ENCODE measurements at regions not wholly inside any gene's neighbourhood (a gene's known extent, or its start where the extent isn't known, plus 50 kb on each side); places are given as distances from the start of the nearest gene placed in this dataset.

GRCh38 chr21:28239340-28239739 lies 753.3 kb downstream of the LTN1 start:
- TF ChIP-seq Cebpa-rat (IDR thresholded peaks at IDR 0.05), result no peak
- Histone ChIP-seq H3K36me3 (no peaks in the 10 kb centered on the region), H3K9ac (no peak overlapping the region), H3K4me1 (no peaks in the 10 kb centered on the region), H3K27me3 (no peaks in the 10 kb centered on the region), H4K20me1 (no peaks in the 10 kb centered on the region), H3K9me3 (no peaks in the 10 kb centered on the region), H3K4me3 (no peak overlapping the region), H3K4me2 (no peak overlapping the region), H3K27ac (no peak overlapping the region)

DNA sequence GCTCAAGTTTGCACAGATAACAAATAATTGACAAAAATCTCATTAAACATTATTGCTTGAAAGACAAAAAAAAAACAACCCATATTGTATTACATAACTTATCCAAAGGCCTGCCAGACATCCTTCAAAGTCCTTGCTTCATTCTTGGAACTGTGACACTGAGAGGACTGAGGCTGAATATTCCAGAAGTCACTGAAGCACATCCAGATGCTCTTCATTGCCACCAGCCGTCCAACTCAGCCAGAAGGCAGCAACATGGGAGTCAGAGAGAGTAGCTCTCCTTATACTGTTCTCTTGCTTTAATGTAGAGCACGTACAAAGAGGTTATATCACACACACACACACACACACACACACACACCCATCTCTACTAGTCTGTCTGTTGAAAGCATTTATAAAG lies 755.0 kb downstream of the LTN1 start:
- H3K4me3 ChIP-seq, result no peak overlapping the region
- H3K27me3 ChIP-seq, result no peaks in the 10 kb centered on the region
- no peaks in the 10 kb centered on the region for H3K36me3 ChIP-seq
- H3K27ac ChIP-seq, result no peak overlapping the region
- no peaks in the 10 kb centered on the region for H4K20me1 ChIP-seq
- no peaks in the 10 kb centered on the region for H3K4me1 ChIP-seq
- no peak overlapping the region for H3K4me2 ChIP-seq
- TF ChIP-seq Cebpa-rat (IDR thresholded peaks at IDR 0.05), result no peak
- H3K9me3 ChIP-seq, result no peaks in the 10 kb centered on the region
- no peak overlapping the region for H3K9ac ChIP-seq

DNA sequence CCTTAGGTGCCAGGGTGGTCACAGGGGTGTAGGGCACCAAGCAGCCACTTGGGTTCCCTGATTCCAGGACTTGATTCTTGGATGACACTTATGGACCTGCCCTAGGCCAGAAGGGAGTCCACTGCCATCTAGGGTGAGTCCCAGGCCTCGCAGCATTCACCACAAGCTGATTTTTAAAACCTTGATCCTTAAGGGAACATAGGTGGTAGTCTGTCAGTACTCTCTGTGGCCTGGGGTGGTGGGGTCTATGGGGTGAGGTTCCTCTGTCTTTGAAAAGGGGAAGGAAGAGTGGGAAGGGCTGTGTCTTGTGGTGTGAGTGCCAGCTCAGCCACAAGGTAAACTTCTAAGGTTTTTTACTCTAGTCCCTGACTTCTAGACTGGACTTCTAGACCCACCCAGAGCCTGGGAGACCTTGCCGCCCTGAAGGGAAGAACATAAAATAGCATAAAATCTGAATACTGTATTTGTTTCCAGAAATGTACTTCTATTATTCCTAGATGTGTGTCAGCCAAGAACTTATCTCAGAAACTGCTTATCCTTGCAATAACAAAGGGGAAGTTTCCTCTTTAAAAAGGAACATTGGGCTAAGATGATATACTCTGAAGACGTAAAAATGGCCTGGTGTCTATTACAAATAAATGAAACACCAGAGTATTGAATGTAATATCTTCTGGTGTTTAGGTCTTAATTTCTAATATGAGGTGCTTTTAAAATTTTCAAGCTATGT lies 757.3 kb downstream of the LTN1 start:
- H3K4me3 ChIP-seq, result no peak overlapping the region
- no peaks in the 10 kb centered on the region for H4K20me1 ChIP-seq
- no peaks in the 10 kb centered on the region for H3K4me1 ChIP-seq
- no peaks in the 10 kb centered on the region for H3K27me3 ChIP-seq
- no peaks in the 10 kb centered on the region for H3K9me3 ChIP-seq
- H3K27ac ChIP-seq, result no peak overlapping the region
- no peaks in the 10 kb centered on the region for H3K36me3 ChIP-seq
- no peak overlapping the region for H3K9ac ChIP-seq
- H3K4me2 ChIP-seq, result no peak overlapping the region
- TF ChIP-seq Cebpa-rat (IDR thresholded peaks at IDR 0.05), result no peak

DNA sequence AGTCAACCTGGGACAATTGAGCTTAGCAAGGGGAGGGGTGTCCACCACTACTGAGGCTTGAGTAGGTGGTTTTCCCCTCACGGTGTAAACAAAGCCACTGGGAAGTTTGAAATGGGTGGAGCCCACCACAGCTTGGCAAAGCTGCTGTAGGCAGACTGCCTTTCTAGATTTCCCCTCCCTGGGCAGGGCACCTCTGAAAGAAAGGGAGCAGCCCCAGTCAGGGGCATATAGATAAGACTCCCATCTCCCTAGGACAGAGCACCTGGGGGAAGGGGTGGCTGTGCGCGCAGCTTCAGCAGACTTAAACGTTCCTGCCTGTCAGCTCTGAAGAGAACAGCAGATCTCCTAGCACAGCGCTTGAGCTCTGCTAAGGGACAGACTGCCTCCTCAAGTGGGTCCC lies 758.4 kb downstream of the LTN1 start:
- no peak overlapping the region for H3K4me2 ChIP-seq
- no peak overlapping the region for H3K9ac ChIP-seq
- H3K9me3 ChIP-seq, result no peaks in the 10 kb centered on the region
- H3K4me1 ChIP-seq, result no peaks in the 10 kb centered on the region
- no peak overlapping the region for H3K27ac ChIP-seq
- no peak for TF ChIP-seq Cebpa-rat (IDR thresholded peaks at IDR 0.05)
- H4K20me1 ChIP-seq, result no peaks in the 10 kb centered on the region
- H3K4me3 ChIP-seq, result no peak overlapping the region
- H3K27me3 ChIP-seq, result no peaks in the 10 kb centered on the region
- no peaks in the 10 kb centered on the region for H3K36me3 ChIP-seq

- Histone ChIP-seq H3K27me3 (no peaks in the 10 kb centered on the region), H3K4me2 (no peak overlapping the region), H3K4me3 (no peak overlapping the region), H3K9ac (no peak overlapping the region), H4K20me1 (no peaks in the 10 kb centered on the region), H3K36me3 (no peaks in the 10 kb centered on the region), H3K27ac (no peak overlapping the region), H3K4me1 (no peaks in the 10 kb centered on the region), H3K9me3 (no peaks in the 10 kb centered on the region)
- TF ChIP-seq Cebpa-rat (IDR thresholded peaks at IDR 0.05), result peak; percentile 89
These were observed 759.0 kb downstream of the LTN1 start for GRCh38 chr21:28233536-28234220.

- Histone ChIP-seq H3K4me1 (no peaks in the 10 kb centered on the region), H3K4me3 (no peak overlapping the region), H3K27me3 (no peaks in the 10 kb centered on the region), H3K4me2 (no peak overlapping the region), H3K9me3 (no peaks in the 10 kb centered on the region), H3K9ac (no peak overlapping the region), H4K20me1 (no peaks in the 10 kb centered on the region), H3K36me3 (no peaks in the 10 kb centered on the region), H3K27ac (no peak overlapping the region)
- TF ChIP-seq Cebpa-rat (IDR thresholded peaks at IDR 0.05), result no peak
These were observed 762.1 kb downstream of the LTN1 start for GRCh38 chr21:28230559-28230958.

GRCh38 chr21:28229814-28230213 lies 762.9 kb downstream of the LTN1 start:
- no peak for TF ChIP-seq Cebpa-rat (IDR thresholded peaks at IDR 0.05)
- Histone ChIP-seq H3K27me3 (no peaks in the 10 kb centered on the region), H3K4me2 (no peak overlapping the region), H3K9me3 (no peaks in the 10 kb centered on the region), H4K20me1 (no peaks in the 10 kb centered on the region), H3K36me3 (no peaks in the 10 kb centered on the region), H3K4me1 (no peaks in the 10 kb centered on the region), H3K9ac (no peak overlapping the region), H3K4me3 (no peak overlapping the region), H3K27ac (no peak overlapping the region)

- Histone ChIP-seq H3K4me2 (no peak overlapping the region), H3K9ac (no peak overlapping the region), H3K27ac (no peak overlapping the region), H3K27me3 (no peaks in the 10 kb centered on the region), H3K9me3 (no peaks in the 10 kb centered on the region), H3K4me3 (no peak overlapping the region), H4K20me1 (no peaks in the 10 kb centered on the region), H3K4me1 (no peaks in the 10 kb centered on the region), H3K36me3 (no peaks in the 10 kb centered on the region)
- no peak for TF ChIP-seq Cebpa-rat (IDR thresholded peaks at IDR 0.05)
These were observed 764.1 kb downstream of the LTN1 start for GRCh38 chr21:28228636-28228995.

GRCh38 chr21:28227881-28228635 lies 764.6 kb downstream of the LTN1 start:
- Histone ChIP-seq H3K27me3 (no peaks in the 10 kb centered on the region), H3K36me3 (no peaks in the 10 kb centered on the region), H3K9me3 (no peaks in the 10 kb centered on the region), H3K4me3 (no peak overlapping the region), H3K4me2 (no peak overlapping the region), H4K20me1 (no peaks in the 10 kb centered on the region), H3K9ac (no peak overlapping the region), H3K27ac (no peak overlapping the region), H3K4me1 (no peaks in the 10 kb centered on the region)
- TF ChIP-seq Cebpa-rat (IDR thresholded peaks at IDR 0.05), result no peak

DNA sequence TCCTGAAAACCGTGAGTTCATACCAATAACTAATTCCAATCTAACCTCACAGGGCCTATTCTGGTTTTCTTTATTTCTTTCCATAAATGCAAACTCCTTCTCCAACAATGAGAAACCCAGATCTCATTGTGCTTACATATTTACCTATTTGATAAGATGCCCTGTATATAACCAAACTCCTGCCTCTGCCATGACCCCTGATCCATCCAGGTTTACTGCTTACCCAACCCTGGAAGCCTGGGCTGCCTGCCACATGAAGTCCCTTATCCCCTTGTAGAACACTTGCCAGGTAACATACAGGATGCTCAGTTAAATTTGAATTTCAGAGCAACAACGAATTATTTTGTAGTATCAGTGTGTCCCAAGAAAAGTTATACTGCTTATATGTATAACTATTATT lies 766.1 kb downstream of the LTN1 start:
- H3K36me3 ChIP-seq, result no peaks in the 10 kb centered on the region
- no peak overlapping the region for H3K9ac ChIP-seq
- H3K27ac ChIP-seq, result no peak overlapping the region
- no peak overlapping the region for H3K4me3 ChIP-seq
- no peaks in the 10 kb centered on the region for H3K4me1 ChIP-seq
- H4K20me1 ChIP-seq, result no peaks in the 10 kb centered on the region
- H3K9me3 ChIP-seq, result no peaks in the 10 kb centered on the region
- no peaks in the 10 kb centered on the region for H3K27me3 ChIP-seq
- no peak overlapping the region for H3K4me2 ChIP-seq
- TF ChIP-seq Cebpa-rat (IDR thresholded peaks at IDR 0.05), result no peak

Data from BLaER1 (cell line).